Keratinocyte (primary cell): ENCODE measurements at regions not wholly inside any gene's neighbourhood (a gene's known extent, or its start where the extent isn't known, plus 50 kb on each side); places are given as distances from the start of the nearest gene placed in this dataset.

Experiments used
- EZH2 ChIP-seq: IDR thresholded peaks from one replicate; pipeline ENCODE4 v1.6.1; 2012; ENCODE audit warnings: inconsistent platforms, mild to moderate bottlenecking, low read length, moderate library complexity
- TF ChIP-seq, protein P1 (sequence below), 3 experiments: IDR thresholded peaks in 1 of 3; conservative IDR thresholded peaks in 1 of 3; optimal IDR thresholded peaks in 1 of 3; 2 replicates in 2 of 3; 3 replicates in 1 of 3; pipeline versions ENCODE3 to v1.5.1; 2011; ENCODE audit warnings: low read length in 3 of 3, mild to moderate bottlenecking in 3 of 3, moderate library complexity in 2 of 3, control low read depth in 1 of 3, inconsistent platforms in 1 of 3; ENCODE audit not compliant: insufficient read depth in 2 of 3; ENCODE audit errors: extremely low read depth in 1 of 3

- TF ChIP-seq, protein P1, sequence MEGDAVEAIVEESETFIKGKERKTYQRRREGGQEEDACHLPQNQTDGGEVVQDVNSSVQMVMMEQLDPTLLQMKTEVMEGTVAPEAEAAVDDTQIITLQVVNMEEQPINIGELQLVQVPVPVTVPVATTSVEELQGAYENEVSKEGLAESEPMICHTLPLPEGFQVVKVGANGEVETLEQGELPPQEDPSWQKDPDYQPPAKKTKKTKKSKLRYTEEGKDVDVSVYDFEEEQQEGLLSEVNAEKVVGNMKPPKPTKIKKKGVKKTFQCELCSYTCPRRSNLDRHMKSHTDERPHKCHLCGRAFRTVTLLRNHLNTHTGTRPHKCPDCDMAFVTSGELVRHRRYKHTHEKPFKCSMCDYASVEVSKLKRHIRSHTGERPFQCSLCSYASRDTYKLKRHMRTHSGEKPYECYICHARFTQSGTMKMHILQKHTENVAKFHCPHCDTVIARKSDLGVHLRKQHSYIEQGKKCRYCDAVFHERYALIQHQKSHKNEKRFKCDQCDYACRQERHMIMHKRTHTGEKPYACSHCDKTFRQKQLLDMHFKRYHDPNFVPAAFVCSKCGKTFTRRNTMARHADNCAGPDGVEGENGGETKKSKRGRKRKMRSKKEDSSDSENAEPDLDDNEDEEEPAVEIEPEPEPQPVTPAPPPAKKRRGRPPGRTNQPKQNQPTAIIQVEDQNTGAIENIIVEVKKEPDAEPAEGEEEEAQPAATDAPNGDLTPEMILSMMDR (optimal IDR thresholded peaks at IDR 0.05 in 1 of 3, IDR thresholded peaks at IDR 0.05 in 1 of 3, conservative IDR thresholded peaks at IDR 0.05 in 1 of 3; ENCODE audit: extremely low read depth in 1 of 3, insufficient read depth in 2 of 3, low read length in 3 of 3) = no peak
- no peak for TF ChIP-seq EZH2
Observed at GRCh38 chr4:79134767-79135166, 191.1 kb downstream of the NAA11 start.
